K562 (cell line): ENCODE measurements at regions not wholly inside any gene's neighbourhood (a gene's known extent, or its start where the extent isn't known, plus 50 kb on each side); places are given as distances from the start of the nearest gene placed in this dataset.

ENCODE experiments used
- ATAC-seq: fragments of 200-7000 bp; cut with Tn5 transposase; 3 replicates; pipeline ENCODE4 v1.9.1; 2020; ENCODE audit warnings: moderate library complexity
- BruUV-seq: library from RNA; stranded (reverse); fragments of 400-500 nt; replicated peaks from 2 replicates; lab custom pipeline; 2021; lab: Mats Ljungman, UMichigan
- CTCF ChIA-PET: fragments of 300-600 bp; formaldehyde crosslinking; extraction: SDS; loops from one replicate; lab custom pipeline; 2021; ENCODE audit warnings: low intra/inter-chr PET ratio; lab: Yijun Ruan, JAX
- POLR2A ChIA-PET: fragments of 300-600, 350-650 bp; sonication (Branson Sonifier 250); formaldehyde crosslinking; extraction: SDS; loops from one replicate; lab custom pipeline; 2021; ENCODE audit warnings: antibody characterized with exemption, inconsistent platforms; lab: Yijun Ruan, JAX
- DNase-seq, 4 experiments: peaks; one replicate each; pipeline versions ENCODE4 v3.0.0 to v3.0.0-alpha.2; 2011 to 2018; ENCODE audit warnings: low spot score in 3 of 4, mixed read lengths in 3 of 4; ENCODE audit errors: extremely low read depth in 1 of 4
- FAIRE-seq: peaks from 2 replicates; lab custom pipeline; 2011; peaks lifted over from hg19 to GRCh38; lab: Jason Lieb, UNC
- H2AFZ ChIP-seq: 2 replicates; pipeline ENCODE4 v1.6.0; 2011; ENCODE audit warnings: low read depth, low read length, control low read depth, inconsistent platforms
- H3K27ac ChIP-seq: fragments of 200-600 bp; 3 replicates; pipeline ENCODE4 v1.8.0; 2011; ENCODE audit warnings: low read depth, mild to moderate bottlenecking, control low read depth, inconsistent platforms, low read length, moderate library complexity, mixed read lengths; ENCODE audit errors: extremely low read depth
- H3K27me3 ChIP-seq, 2 experiments: fragments of 300-600 bp in 1 of 2; 2 replicates in 1 of 2; 3 replicates in 1 of 2; pipeline versions ENCODE4 v1.6.0 to v1.8.0; 2011; ENCODE audit warnings: inconsistent platforms in 2 of 2, low read length in 2 of 2, mild to moderate bottlenecking in 1 of 2, mixed read lengths in 1 of 2, moderate library complexity in 1 of 2; ENCODE audit not compliant: control insufficient read depth in 2 of 2, insufficient read depth in 2 of 2
- H3K36me3 ChIP-seq: fragments of 300-600 bp; 3 replicates; pipeline ENCODE4 v1.8.0; 2011; ENCODE audit warnings: mild to moderate bottlenecking, low read length, inconsistent platforms; ENCODE audit not compliant: control insufficient read depth, insufficient read depth
- H3K4me1 ChIP-seq, 2 experiments: fragments of 200-600 bp in 1 of 2; replicated peaks in 1 of 2; 2 replicates in 1 of 2; 3 replicates in 1 of 2; pipeline versions ENCODE4 v1.5.1 to v1.8.0; 2011; ENCODE audit warnings: inconsistent platforms in 2 of 2, low read length in 2 of 2, mild to moderate bottlenecking in 1 of 2, mixed read lengths in 1 of 2, moderate library complexity in 1 of 2; ENCODE audit not compliant: control insufficient read depth in 2 of 2, insufficient read depth in 2 of 2
- H3K4me2 ChIP-seq: 2 replicates; pipeline ENCODE4 v1.6.1; 2011; ENCODE audit warnings: low read length, control low read depth, inconsistent platforms, mixed read lengths; ENCODE audit not compliant: insufficient read depth
- H3K4me3 ChIP-seq: fragments of 200-600 bp; sonication (generic), shearing (Covaris generic); 2 replicates; pipeline ENCODE4 v1.5.1; 2016; ENCODE audit warnings: control low read depth, inconsistent platforms
- H3K79me2 ChIP-seq: fragments of 200-600 bp; 3 replicates; pipeline ENCODE4 v1.8.0; 2011; ENCODE audit warnings: low read length, inconsistent platforms; ENCODE audit not compliant: control insufficient read depth, insufficient read depth
- H3K9ac ChIP-seq, 2 experiments: 2 replicates each; pipeline versions ENCODE4 v1.6.0 to v1.6.1; 2011; ENCODE audit warnings: low read depth in 2 of 2, low read length in 2 of 2, control low read depth in 1 of 2, inconsistent platforms in 1 of 2, mild to moderate bottlenecking in 1 of 2, mixed read lengths in 1 of 2; ENCODE audit not compliant: insufficient read depth in 1 of 2
- H3K9me1 ChIP-seq: one replicate; pipeline ENCODE4 v1.6.0; 2011; ENCODE audit warnings: inconsistent platforms, mild to moderate bottlenecking, low read length, moderate library complexity; ENCODE audit not compliant: control insufficient read depth, insufficient read depth
- H3K9me3 ChIP-seq: replicated peaks from 2 replicates; pipeline ENCODE4 v1.5.1; 2011; ENCODE audit warnings: low read depth, low read length, inconsistent platforms; ENCODE audit not compliant: control insufficient read depth, insufficient read depth
- H4K20me1 ChIP-seq: replicated peaks from 2 replicates; pipeline ENCODE4 v1.6.1; 2011; ENCODE audit warnings: low read length, inconsistent platforms, mixed read lengths; ENCODE audit not compliant: control insufficient read depth, insufficient read depth
- ATF2 ChIP-seq: sonication (generic); formaldehyde crosslinking; IDR thresholded peaks from 2 replicates; pipeline ENCODE4 v1.8.1; 2022; ENCODE audit warnings: missing genetic modification reagents
- CHD2 ChIP-seq: IDR thresholded peaks from 2 replicates; pipeline ENCODE4 v1.6.1; 2011; ENCODE audit warnings: low read depth, low read length
- HCFC1 ChIP-seq: IDR thresholded peaks from 2 replicates; pipeline ENCODE4 v1.6.1; 2012; ENCODE audit warnings: low read depth, low read length, improper control_type of control experiment
- HOMEZ ChIP-seq: fragments of 250-450 bp; sonication (Bioruptor Pico); IDR thresholded peaks from 2 replicates; pipeline ENCODE4 v1.4.0; 2020; ENCODE audit warnings: mild to moderate bottlenecking, moderate library complexity
- IFI16 ChIP-seq: fragments of 250-450 bp; sonication (Bioruptor Pico); IDR thresholded peaks from 2 replicates; pipeline ENCODE4 v2.1.2; 2022; ENCODE audit warnings: mild to moderate bottlenecking, inconsistent platforms
- MYC ChIP-seq, 2 experiments: fragments of 250-450 bp in 1 of 2; sonication (Bioruptor Pico) in 1 of 2; IDR thresholded peaks; 2 replicates each; pipeline versions ENCODE4 v1.5.1 to v1.6.1; 2012 to 2021; ENCODE audit warnings: low read depth in 2 of 2, borderline replicate concordance in 1 of 2, improper control_type of control experiment in 1 of 2, low read length in 1 of 2, mild to moderate bottlenecking in 1 of 2, moderate library complexity in 1 of 2
- PKNOX1 ChIP-seq: fragments of 450-650 bp; IDR thresholded peaks from 2 replicates; pipeline ENCODE4 v1.6.1; 2016
- PRMT5 ChIP-seq: sonication (generic); formaldehyde crosslinking; IDR thresholded peaks from 2 replicates; pipeline ENCODE4 v1.5.0; 2020; ENCODE audit warnings: missing genetic modification reagents
- RREB1 ChIP-seq: fragments of 250-450 bp; sonication (Bioruptor Pico); IDR thresholded peaks from 2 replicates; pipeline ENCODE4 v1.4.0; 2020
- SMC3 ChIP-seq: conservative IDR thresholded peaks from 2 replicates; pipeline ENCODE4 v1.6.1; 2011; ENCODE audit warnings: low read depth, low read length, improper control_type of control experiment; ENCODE audit not compliant: insufficient read depth
- SOX6 ChIP-seq: fragments of 450-650 bp; IDR thresholded peaks from 2 replicates; pipeline ENCODE4 v1.6.1; 2014; ENCODE audit warnings: mild to moderate bottlenecking
- ZFP1 ChIP-seq: fragments of 450-650 bp; formaldehyde crosslinking; IDR thresholded peaks from 2 replicates; pipeline ENCODE4 v1.4.0; 2020; ENCODE audit warnings: mild to moderate bottlenecking, mixed read lengths
- ZFX ChIP-seq: sonication (generic); formaldehyde crosslinking; IDR thresholded peaks from 2 replicates; pipeline ENCODE4 v1.8.0; 2022; ENCODE audit warnings: mild to moderate bottlenecking, missing genetic modification reagents, moderate library complexity
- WGBS: fragments of 100-300 bp; shearing (Covaris generic); methylation state at CpG from one replicate; pipeline ENCODE4 v1.1.6; 2016; ENCODE audit warnings: low coverage, mixed read lengths; ENCODE audit not compliant: insufficient coverage; ENCODE audit errors: missing lambda C conversion rate; 5-methylcytosine and 5-hydroxymethylcytosine counted together
- in situ Hi-C: fragments of 300-500 bp; cut with MboI; formaldehyde crosslinking; loops from 4 replicates; pipeline ENCODE4 v1.15.0; 2018; ENCODE audit warnings: inconsistent platforms, mixed read lengths
- intact Hi-C: fragments of 100-400 bp; cut with micrococcal nuclease; formaldehyde crosslinking; loops from 2 replicates; pipeline ENCODE4 v1.14.2; 2022

GRCh38 chr2:53452400-53452799, 315.2 kb upstream of the CHAC2 start (continued):
- no peak for TF ChIP-seq RREB1 (CRISPR knock-in tag)
- no peak for TF ChIP-seq HCFC1
- TF ChIP-seq MYC (IDR thresholded peaks at IDR 0.05; ENCODE audit: low read depth, low read length) = no peak
- no peak for TF ChIP-seq MYC (CRISPR knock-in tag; IDR thresholded peaks at IDR 0.05; ENCODE audit: borderline replicate concordance, low read depth)

- BruUV-seq = no TSS peak
- no peaks in the 10 kb centered on the region for H3K9me3 ChIP-seq
- no peaks in the 10 kb centered on the region for H3K4me1 ChIP-seq
- no peak overlapping the region for H3K4me2 ChIP-seq
- intact Hi-C loops (no loop called here), in situ Hi-C loops (no loop called here)
- 0% methylated on average over 4 of the region's 4 CpGs for WGBS
- H3K79me2 ChIP-seq = no peaks in the 10 kb centered on the region
- H3K4me3 ChIP-seq = no peak overlapping the region
- FAIRE-seq = no peak
- H3K27ac ChIP-seq = no peak overlapping the region
- no peak overlapping the region for H3K9ac ChIP-seq
- no peaks in the 10 kb centered on the region for H3K36me3 ChIP-seq
- CTCF ChIA-PET = no interaction called here
- H3K9me1 ChIP-seq = no peaks in the 10 kb centered on the region
- no peaks in the 10 kb centered on the region for H4K20me1 ChIP-seq
- H2AFZ ChIP-seq = no peak overlapping the region
- no peak for DNase-seq
- POLR2A ChIA-PET = no interaction called here
- ATAC-seq = no peak
- H3K27me3 ChIP-seq = no peaks in the 10 kb centered on the region
- TF ChIP-seq IFI16 (CRISPR knock-in tag) = no peak
- TF ChIP-seq SMC3 = no peak
- no peak for TF ChIP-seq ATF2 (CRISPR knock-in tag)
- TF ChIP-seq ZFX (CRISPR knock-in tag) = no peak
- no peak for TF ChIP-seq PKNOX1
- TF ChIP-seq HOMEZ (CRISPR knock-in tag) = no peak
- no peak for TF ChIP-seq CHD2
- TF ChIP-seq ZFP1 = no peak
- TF ChIP-seq PRMT5 = no peak
- no peak for TF ChIP-seq SOX6
These were observed 316.7 kb upstream of the CHAC2 start for GRCh38 chr2:53450923-53451322.
